ENCODE measurements at regions not wholly inside any gene's neighbourhood (a gene's known extent, or its start where the extent isn't known, plus 50 kb on each side); places are given as distances from the start of the nearest gene placed in this dataset.

- no peak overlapping the region for H3K4me3 Mint-ChIP-seq
Measured at GRCh38 chr16:13756411-13757140, 163.4 kb upstream of the ERCC4 start.

GRCh38 chr16:13766334-13766733, 153.6 kb upstream of the ERCC4 start:
- CTCF ChIA-PET = interaction anchor here (0.7 kb wide), 1 partner anchor 29 kb away, joined by 5 read pairs; no protein-coding TSS in a partner anchor
- intact Hi-C loops (cut with micrococcal nuclease) = no loop called here
- peaks cover 4% of the 10 kb centered on the region for H3K27me3 Mint-ChIP-seq (ENCODE audit: low read depth)
- H3K4me1 Mint-ChIP-seq (ENCODE audit: low read depth) = no peaks in the 10 kb centered on the region
- H3K9me3 Mint-ChIP-seq = no peaks in the 10 kb centered on the region
- no peaks in the 10 kb centered on the region for H3K36me3 Mint-ChIP-seq (ENCODE audit: low read depth)
- no peak overlapping the region for H3K27ac Mint-ChIP-seq
- no peak for DNase-seq
- no peak overlapping the region for H3K4me3 Mint-ChIP-seq

More at GRCh38 chr16:13756411-13757140, 163.4 kb upstream of the ERCC4 start:
- DNase-seq = no peak
- Mint-ChIP-seq H3K9me3 (peaks cover 4% of the 10 kb centered on the region), H3K27ac (no peak overlapping the region), H3K36me3 (ENCODE audit: low read depth) (peaks cover 2% of the 10 kb centered on the region), H3K27me3 (ENCODE audit: low read depth) (peaks cover 8% of the 10 kb centered on the region), H3K4me1 (ENCODE audit: low read depth) (no peaks in the 10 kb centered on the region)
- CTCF ChIA-PET = no interaction called here
- intact Hi-C loops (cut with micrococcal nuclease) = no loop called here

GRCh38 chr16:13767215-13767614, 152.7 kb upstream of the ERCC4 start:
- H3K9me3 Mint-ChIP-seq = no peaks in the 10 kb centered on the region
- H3K4me1 Mint-ChIP-seq (ENCODE audit: low read depth) = no peaks in the 10 kb centered on the region
- DNase-seq = no peak
- H3K27ac Mint-ChIP-seq = no peak overlapping the region
- CTCF ChIA-PET = no interaction called here
- intact Hi-C loops (cut with micrococcal nuclease) = no loop called here
- no peak overlapping the region for H3K4me3 Mint-ChIP-seq
- no peaks in the 10 kb centered on the region for H3K36me3 Mint-ChIP-seq (ENCODE audit: low read depth)
- peaks cover 1% of the 10 kb centered on the region for H3K27me3 Mint-ChIP-seq (ENCODE audit: low read depth)

- no peak overlapping the region for H3K27ac Mint-ChIP-seq
- H3K36me3 Mint-ChIP-seq (ENCODE audit: low read depth) = no peaks in the 10 kb centered on the region
- H3K9me3 Mint-ChIP-seq = no peaks in the 10 kb centered on the region
- CTCF ChIA-PET = no interaction called here
- H3K4me1 Mint-ChIP-seq (ENCODE audit: low read depth) = no peaks in the 10 kb centered on the region
- DNase-seq = no peak
- H3K4me3 Mint-ChIP-seq = no peak overlapping the region
- peaks cover 1% of the 10 kb centered on the region for H3K27me3 Mint-ChIP-seq (ENCODE audit: low read depth)
- intact Hi-C loops (cut with micrococcal nuclease) = no loop called here
Measured at GRCh38 chr16:13768471-13768870, 151.5 kb upstream of the ERCC4 start.

- intact Hi-C loops (cut with micrococcal nuclease) = no loop called here
- CTCF ChIA-PET = no interaction called here
- H3K4me3 Mint-ChIP-seq = no peak overlapping the region
Measured at GRCh38 chr16:13770436-13770835, 149.5 kb upstream of the ERCC4 start.

GRCh38 chr16:13772782-13773181, 147.2 kb upstream of the ERCC4 start:
- no peak for DNase-seq
- intact Hi-C loops (cut with micrococcal nuclease) = no loop called here
- Mint-ChIP-seq H3K27ac (no peak overlapping the region), H3K27me3 (ENCODE audit: low read depth) (peaks cover 1% of the 10 kb centered on the region), H3K36me3 (ENCODE audit: low read depth) (no peaks in the 10 kb centered on the region), H3K9me3 (peaks cover 9% of the 10 kb centered on the region), H3K4me1 (ENCODE audit: low read depth) (no peaks in the 10 kb centered on the region), H3K4me3 (no peak overlapping the region)
- CTCF ChIA-PET = interaction anchor here (0.6 kb wide), 1 partner anchor 733 kb away, joined by 3 read pairs; no protein-coding TSS in a partner anchor

More at GRCh38 chr16:13770436-13770835, 149.5 kb upstream of the ERCC4 start:
- Mint-ChIP-seq H3K4me1 (ENCODE audit: low read depth) (no peaks in the 10 kb centered on the region), H3K27ac (no peak overlapping the region), H3K9me3 (peaks cover 4% of the 10 kb centered on the region), H3K27me3 (ENCODE audit: low read depth) (peaks cover 1% of the 10 kb centered on the region), H3K36me3 (ENCODE audit: low read depth) (no peaks in the 10 kb centered on the region)
- no peak for DNase-seq

- no peak overlapping the region for H3K4me3 Mint-ChIP-seq
- CTCF ChIA-PET = no interaction called here
- no peaks in the 10 kb centered on the region for H3K36me3 Mint-ChIP-seq (ENCODE audit: low read depth)
- peaks cover 9% of the 10 kb centered on the region for H3K9me3 Mint-ChIP-seq
- no peaks in the 10 kb centered on the region for H3K27me3 Mint-ChIP-seq (ENCODE audit: low read depth)
- DNase-seq = no peak
- H3K27ac Mint-ChIP-seq = no peak overlapping the region
- intact Hi-C loops (cut with micrococcal nuclease) = no loop called here
- H3K4me1 Mint-ChIP-seq (ENCODE audit: low read depth) = no peaks in the 10 kb centered on the region
Measured at GRCh38 chr16:13779676-13780075, 140.3 kb upstream of the ERCC4 start.

GRCh38 chr16:13780406-13781168, 139.4 kb upstream of the ERCC4 start:
- CTCF ChIA-PET = interaction anchor here (0.7 kb wide), 1 partner anchor 801 kb away, joined by 3 read pairs; no protein-coding TSS in a partner anchor
- no peak overlapping the region for H3K27ac Mint-ChIP-seq
- no peak overlapping the region for H3K4me3 Mint-ChIP-seq
- no peaks in the 10 kb centered on the region for H3K27me3 Mint-ChIP-seq (ENCODE audit: low read depth)
- H3K4me1 Mint-ChIP-seq (ENCODE audit: low read depth) = no peaks in the 10 kb centered on the region
- intact Hi-C loops (cut with micrococcal nuclease) = no loop called here
- DNase-seq = no peak
- H3K9me3 Mint-ChIP-seq = peaks cover 3% of the 10 kb centered on the region
- no peaks in the 10 kb centered on the region for H3K36me3 Mint-ChIP-seq (ENCODE audit: low read depth)

- CTCF ChIA-PET = interaction anchor here (0.7 kb wide), 1 partner anchor 801 kb away, joined by 3 read pairs; no protein-coding TSS in a partner anchor
- Mint-ChIP-seq H3K27ac (no peak overlapping the region), H3K4me3 (no peak overlapping the region), H3K27me3 (ENCODE audit: low read depth) (no peaks in the 10 kb centered on the region), H3K9me3 (no peaks in the 10 kb centered on the region), H3K36me3 (ENCODE audit: low read depth) (no peaks in the 10 kb centered on the region), H3K4me1 (ENCODE audit: low read depth) (no peaks in the 10 kb centered on the region)
- intact Hi-C loops (cut with micrococcal nuclease) = no loop called here
- no peak for DNase-seq
Measured at GRCh38 chr16:13781169-13781564, 138.8 kb upstream of the ERCC4 start.

GRCh38 chr16:13781575-13782338, 138.2 kb upstream of the ERCC4 start:
- no peaks in the 10 kb centered on the region for H3K27me3 Mint-ChIP-seq (ENCODE audit: low read depth)
- CTCF ChIA-PET = interaction anchor here (0.7 kb wide), 1 partner anchor 802 kb away, joined by 3 read pairs; no protein-coding TSS in a partner anchor
- no peaks in the 10 kb centered on the region for H3K4me1 Mint-ChIP-seq (ENCODE audit: low read depth)
- no peaks in the 10 kb centered on the region for H3K36me3 Mint-ChIP-seq (ENCODE audit: low read depth)
- DNase-seq = no peak
- intact Hi-C loops (cut with micrococcal nuclease) = no loop called here
- no peaks in the 10 kb centered on the region for H3K9me3 Mint-ChIP-seq
- H3K4me3 Mint-ChIP-seq = no peak overlapping the region
- H3K27ac Mint-ChIP-seq = no peak overlapping the region

GRCh38 chr16:13791095-13791494, 128.9 kb upstream of the ERCC4 start:
- H3K4me1 Mint-ChIP-seq (ENCODE audit: low read depth) = no peaks in the 10 kb centered on the region
- no peak overlapping the region for H3K4me3 Mint-ChIP-seq
- CTCF ChIA-PET = interaction anchor here (0.7 kb wide), 1 partner anchor 258 kb away, joined by 3 read pairs; no protein-coding TSS in a partner anchor
- H3K9me3 Mint-ChIP-seq = peaks cover 11% of the 10 kb centered on the region
- peaks cover 6% of the 10 kb centered on the region for H3K27me3 Mint-ChIP-seq (ENCODE audit: low read depth)
- no peak overlapping the region for H3K27ac Mint-ChIP-seq
- intact Hi-C loops (cut with micrococcal nuclease) = no loop called here
- H3K36me3 Mint-ChIP-seq (ENCODE audit: low read depth) = no peaks in the 10 kb centered on the region
- DNase-seq = no peak

- peaks cover 9% of the 10 kb centered on the region for H3K27me3 Mint-ChIP-seq (ENCODE audit: low read depth)
- CTCF ChIA-PET = no interaction called here
- H3K27ac Mint-ChIP-seq = no peak overlapping the region
- DNase-seq = no peak
- no peaks in the 10 kb centered on the region for H3K4me1 Mint-ChIP-seq (ENCODE audit: low read depth)
- intact Hi-C loops (cut with micrococcal nuclease) = no loop called here
- H3K4me3 Mint-ChIP-seq = no peak overlapping the region
- H3K36me3 Mint-ChIP-seq (ENCODE audit: low read depth) = no peaks in the 10 kb centered on the region
- peaks cover 11% of the 10 kb centered on the region for H3K9me3 Mint-ChIP-seq
Measured at GRCh38 chr16:13793841-13794409, 126.0 kb upstream of the ERCC4 start.
